HG02571 (cell line): ENCODE measurements at regions not wholly inside any gene's neighbourhood (a gene's known extent, or its start where the extent isn't known, plus 50 kb on each side); places are given as distances from the start of the nearest gene placed in this dataset.

Source experiments
- ATAC-seq: cut with Tn5 transposase; IDR thresholded peaks from one replicate; pipeline ENCODE4 v1.9.1; 2021; ENCODE audit warnings: mild to moderate bottlenecking, moderate library complexity; ENCODE audit not compliant: unreplicated experiment

GRCh38 chr22:47443836-47444745 lies 681.6 kb downstream of the TBC1D22A start:
- no peak for ATAC-seq

GRCh38 chr22:47442821-47443220 lies 680.4 kb downstream of the TBC1D22A start:
- no peak for ATAC-seq

GRCh38 chr22:47439643-47440265 lies 677.3 kb downstream of the TBC1D22A start:
- ATAC-seq, result no peak

GRCh38 chr22:47437636-47438035 lies 675.2 kb downstream of the TBC1D22A start:
- no peak for ATAC-seq

- no peak for ATAC-seq
Measured at GRCh38 chr22:47437110-47437509, 674.7 kb downstream of the TBC1D22A start.

- no peak for ATAC-seq
Measured at GRCh38 chr22:47435826-47436225, 673.4 kb downstream of the TBC1D22A start.

GRCh38 chr22:47435204-47435487 lies 672.7 kb downstream of the TBC1D22A start:
- no peak for ATAC-seq

- no peak for ATAC-seq
Measured at GRCh38 chr22:47434336-47435203, 672.1 kb downstream of the TBC1D22A start.

- no peak for ATAC-seq
Measured at GRCh38 chr22:47433627-47434026, 671.2 kb downstream of the TBC1D22A start.

GRCh38 chr22:47432683-47433082 lies 670.2 kb downstream of the TBC1D22A start:
- no peak for ATAC-seq

GRCh38 chr22:47423861-47424820 lies 661.7 kb downstream of the TBC1D22A start:
- ATAC-seq, result no peak

GRCh38 chr22:47423266-47423665 lies 660.8 kb downstream of the TBC1D22A start:
- no peak for ATAC-seq

GRCh38 chr22:47422736-47423135 lies 660.3 kb downstream of the TBC1D22A start:
- ATAC-seq, result no peak

GRCh38 chr22:47421846-47422245 lies 659.4 kb downstream of the TBC1D22A start:
- ATAC-seq, result no peak

- no peak for ATAC-seq
Measured at GRCh38 chr22:47420211-47420610, 657.8 kb downstream of the TBC1D22A start.

GRCh38 chr22:47419239-47419638 lies 656.8 kb downstream of the TBC1D22A start:
- ATAC-seq, result no peak

- no peak for ATAC-seq
Measured at GRCh38 chr22:47417699-47418098, 655.2 kb downstream of the TBC1D22A start.

GRCh38 chr22:47411006-47411405 lies 648.6 kb downstream of the TBC1D22A start:
- no peak for ATAC-seq

- ATAC-seq, result no peak
Measured at GRCh38 chr22:47409539-47410275, 647.3 kb downstream of the TBC1D22A start.

GRCh38 chr22:47408409-47408808 lies 646.0 kb downstream of the TBC1D22A start:
- no peak for ATAC-seq
